ENCODE measurements at regions not wholly inside any gene's neighbourhood (a gene's known extent, or its start where the extent isn't known, plus 50 kb on each side); places are given as distances from the start of the nearest gene placed in this dataset.
"Not testable (repeated sequence)": the region's sequence is repeated elsewhere in the genome, so short reads cannot be mapped to it uniquely, and the experiment has no call there.

DNA sequence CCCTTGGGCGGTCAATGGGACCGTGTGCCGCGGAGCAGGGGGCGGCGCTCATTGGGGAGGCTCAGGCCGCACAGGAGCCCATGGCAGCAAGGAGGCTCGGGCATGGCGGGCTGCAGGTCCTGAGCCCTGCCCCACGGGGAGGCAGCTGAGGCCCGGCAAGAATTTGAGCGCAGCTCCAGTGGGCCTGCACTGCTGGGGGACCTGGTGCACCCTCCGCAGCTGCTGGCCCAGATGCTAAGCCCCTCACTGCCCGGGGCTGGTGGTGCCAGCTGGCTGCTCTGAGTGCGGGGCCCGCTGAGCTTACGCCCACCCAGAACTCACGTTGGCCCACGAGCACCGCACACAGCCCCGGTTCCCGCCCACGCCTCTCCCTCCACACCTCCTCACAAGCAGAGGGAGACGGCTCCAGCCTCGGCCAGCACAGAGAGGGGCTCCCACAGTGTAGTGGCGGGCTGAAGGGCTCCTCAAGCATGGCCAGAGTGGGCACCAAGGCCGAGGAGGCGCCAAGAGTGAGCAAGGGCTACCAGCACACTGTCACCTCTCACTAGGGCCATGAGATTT is 141.1 kb upstream of the OR13F1 start:
- Histone ChIP-seq H3K4me3 (no peak overlapping the region), H3K27me3 (no peaks in the 10 kb centered on the region), H3K36me3 (no peaks in the 10 kb centered on the region), H3K4me1 (peaks cover 0 to 10% (median 0%) of the 10 kb centered on the region in 3 donors), H3K27ac (no peak overlapping the region), H3K9me3 (no peaks in the 10 kb centered on the region)
- 94 to 97% methylated on average over 26 to 28 of the region's 28 CpGs for WGBS, 2 donors
- TF ChIP-seq, protein P1, sequence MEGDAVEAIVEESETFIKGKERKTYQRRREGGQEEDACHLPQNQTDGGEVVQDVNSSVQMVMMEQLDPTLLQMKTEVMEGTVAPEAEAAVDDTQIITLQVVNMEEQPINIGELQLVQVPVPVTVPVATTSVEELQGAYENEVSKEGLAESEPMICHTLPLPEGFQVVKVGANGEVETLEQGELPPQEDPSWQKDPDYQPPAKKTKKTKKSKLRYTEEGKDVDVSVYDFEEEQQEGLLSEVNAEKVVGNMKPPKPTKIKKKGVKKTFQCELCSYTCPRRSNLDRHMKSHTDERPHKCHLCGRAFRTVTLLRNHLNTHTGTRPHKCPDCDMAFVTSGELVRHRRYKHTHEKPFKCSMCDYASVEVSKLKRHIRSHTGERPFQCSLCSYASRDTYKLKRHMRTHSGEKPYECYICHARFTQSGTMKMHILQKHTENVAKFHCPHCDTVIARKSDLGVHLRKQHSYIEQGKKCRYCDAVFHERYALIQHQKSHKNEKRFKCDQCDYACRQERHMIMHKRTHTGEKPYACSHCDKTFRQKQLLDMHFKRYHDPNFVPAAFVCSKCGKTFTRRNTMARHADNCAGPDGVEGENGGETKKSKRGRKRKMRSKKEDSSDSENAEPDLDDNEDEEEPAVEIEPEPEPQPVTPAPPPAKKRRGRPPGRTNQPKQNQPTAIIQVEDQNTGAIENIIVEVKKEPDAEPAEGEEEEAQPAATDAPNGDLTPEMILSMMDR (IDR thresholded peaks at IDR 0.05), result no peak
- no peak for ATAC-seq
- peak in 1 of 6 donors; percentile 71 for DNase-seq
- no peak for FAIRE-seq
- intact Hi-C loops (cut with DNase I), result no loop called here

DNA sequence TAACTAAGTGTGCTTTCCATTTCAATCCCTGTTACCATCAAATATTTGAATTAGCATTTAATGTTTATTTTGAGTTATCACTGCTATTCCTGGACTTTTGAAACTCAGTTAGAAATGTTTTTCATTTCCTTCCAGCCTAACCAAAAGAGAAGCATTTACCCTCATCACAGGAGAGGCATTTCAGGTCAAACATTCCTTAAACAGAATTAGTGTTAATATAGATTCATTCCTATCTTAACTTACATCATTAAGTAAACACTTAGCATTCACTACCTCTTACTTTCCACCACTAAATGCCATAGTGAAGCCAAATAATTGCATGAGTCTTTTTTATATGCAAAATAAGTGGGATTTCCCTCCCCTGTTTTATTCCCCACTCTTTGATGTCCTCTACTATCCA is 136.6 kb upstream of the OR13F1 start:
- DNase-seq, result no peak
- TF ChIP-seq, protein P1 (IDR thresholded peaks at IDR 0.05), result no peak
- intact Hi-C loops (cut with DNase I), result no loop called here
- H3K4me3 ChIP-seq, result no peak overlapping the region
- H3K27me3 ChIP-seq, result no peaks in the 10 kb centered on the region
- H3K4me1 ChIP-seq, result peaks cover 0 to 10% (median 0%) of the 10 kb centered on the region in 3 donors
- H3K9me3 ChIP-seq, result no peaks in the 10 kb centered on the region
- H3K36me3 ChIP-seq, result no peaks in the 10 kb centered on the region
- H3K27ac ChIP-seq, result no peak overlapping the region
- peak in 1 of 4 donors; percentile 58 for ATAC-seq
- FAIRE-seq, result no peak

DNA sequence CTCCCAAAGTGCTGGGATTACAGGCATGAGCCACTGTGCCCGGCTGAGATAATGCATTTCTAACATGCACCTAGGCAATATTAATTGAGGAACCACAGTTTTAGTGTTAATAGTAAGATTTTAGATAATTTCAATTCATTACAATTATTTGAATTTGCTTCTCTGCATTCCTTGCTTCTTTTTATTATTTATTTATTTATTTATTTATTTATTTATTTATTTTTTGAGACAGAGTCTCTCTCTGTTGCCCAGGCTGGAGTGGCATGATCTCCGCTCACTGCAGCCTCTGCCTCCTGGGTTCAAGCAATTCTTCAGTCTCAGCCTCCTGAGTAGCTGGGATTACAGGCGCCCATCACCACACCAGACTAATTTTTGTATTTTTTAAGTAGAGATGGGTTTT is 135.7 kb upstream of the OR13F1 start:
- intact Hi-C loops (cut with DNase I); H3K27me3 ChIP-seq; ATAC-seq; FAIRE-seq; H3K4me3 ChIP-seq; H3K36me3 ChIP-seq; DNase-seq; H3K9me3 ChIP-seq; H3K27ac ChIP-seq: not testable (repeated sequence)
- peaks cover 0 to 10% (median 0%) of the 10 kb centered on the region in 3 donors for H3K4me1 ChIP-seq
- 91 to 97% methylated on average over 3 of the region's 3 CpGs for WGBS, 2 donors

DNA sequence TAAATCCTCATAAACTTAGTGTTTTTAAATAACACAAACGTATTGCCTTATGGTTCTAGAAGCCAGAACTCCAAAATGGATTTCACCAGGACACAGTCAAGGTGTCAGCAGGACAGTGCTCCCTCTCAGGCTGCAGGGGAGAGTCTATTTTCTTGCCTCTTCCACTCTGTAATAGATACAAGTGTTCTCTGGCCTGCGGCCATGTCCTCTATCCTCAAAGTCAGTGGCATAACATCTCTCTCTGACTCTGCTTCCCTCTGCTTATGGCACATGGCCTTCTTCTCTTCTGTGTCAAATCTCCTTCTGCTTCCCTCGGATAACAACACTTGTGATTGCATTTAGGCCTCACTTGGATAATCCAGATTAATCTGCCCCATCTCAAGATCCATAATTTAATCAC is 129.4 kb upstream of the OR13F1 start:
- no peaks in the 10 kb centered on the region for H3K36me3 ChIP-seq
- FAIRE-seq (no peak), DNase-seq (no peak), ATAC-seq (no peak)
- intact Hi-C loops (cut with DNase I), result no loop called here
- no peak overlapping the region for H3K27ac ChIP-seq
- H3K4me1 ChIP-seq, result no peaks in the 10 kb centered on the region
- WGBS, 2 donors, result 87% methylated on average over 3 of the region's 3 CpGs
- no peaks in the 10 kb centered on the region for H3K9me3 ChIP-seq
- H3K4me3 ChIP-seq, result no peak overlapping the region
- no peaks in the 10 kb centered on the region for H3K27me3 ChIP-seq
- TF ChIP-seq, protein P1 (IDR thresholded peaks at IDR 0.05), result no peak

DNA sequence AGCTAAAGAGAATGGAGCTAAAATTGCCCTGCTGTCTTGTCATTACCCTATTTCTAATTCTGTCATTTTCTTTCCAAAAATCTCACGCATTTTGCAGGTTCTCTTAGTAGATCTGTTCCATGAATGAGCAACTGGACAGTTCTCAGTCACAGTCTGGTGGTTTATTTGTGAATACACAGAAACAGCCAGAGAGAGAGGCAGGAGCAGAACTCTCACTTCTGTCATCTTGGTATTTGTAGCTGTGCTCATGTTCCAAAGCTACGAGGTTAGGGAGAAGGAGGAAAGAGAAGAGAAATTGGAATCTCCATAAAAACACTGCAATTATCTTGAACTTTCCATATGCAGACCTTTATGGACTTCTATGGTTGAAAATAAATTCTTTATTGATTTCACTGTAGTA is 118.0 kb upstream of the OR13F1 start:
- Histone ChIP-seq H3K4me1 (peaks cover 0 to 9% (median 3%) of the 10 kb centered on the region in 3 donors), H3K4me3 (no peak overlapping the region), H3K27ac (no peak overlapping the region), H3K36me3 (no peaks in the 10 kb centered on the region), H3K27me3 (no peaks in the 10 kb centered on the region), H3K9me3 (no peaks in the 10 kb centered on the region)
- ATAC-seq (peak in 3 of 4 donors; percentile 40 to 66 (median 52)), DNase-seq (no peak), FAIRE-seq (no peak)
- WGBS, 2 donors, result 25 to 32% methylated on average over 2 of the region's 2 CpGs
- TF ChIP-seq, protein P1 (IDR thresholded peaks at IDR 0.05), result no peak
- intact Hi-C loops (cut with DNase I), result loop anchor here in 2 of 3 donors (5.0 to 10.0 kb wide), 2 partner anchors 209 to 211 kb away; no protein-coding TSS in a partner anchor
